ENCODE measurements at regions not wholly inside any gene's neighbourhood (a gene's known extent, or its start where the extent isn't known, plus 50 kb on each side); places are given as distances from the start of the nearest gene placed in this dataset.

DNA sequence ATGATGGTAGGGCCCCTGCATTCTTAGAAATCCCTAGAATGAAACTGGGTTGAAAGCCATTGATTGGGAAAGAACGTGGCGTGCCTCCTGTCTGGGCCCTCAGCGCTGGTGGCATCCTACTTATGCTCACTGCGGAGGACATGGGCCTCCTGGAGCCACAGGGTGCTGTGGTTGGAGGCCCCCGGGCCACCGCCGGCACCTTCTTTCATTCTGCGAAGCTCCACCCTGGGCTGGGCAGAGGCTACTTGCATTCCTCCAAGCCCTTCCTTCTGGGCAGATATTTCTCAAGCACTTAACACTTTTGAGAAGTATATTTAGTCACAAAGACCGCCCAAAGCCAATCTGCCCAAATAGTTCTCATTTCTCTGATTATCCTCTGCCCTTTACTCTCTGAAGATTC lies 311.9 kb downstream of the MYCN start:
- Mint-ChIP-seq H3K27me3 (ENCODE audit: unreplicated experiment) (no peaks in the 10 kb centered on the region), H3K9me3 (ENCODE audit: low read depth, unreplicated experiment) (no peaks in the 10 kb centered on the region), H3K4me1 (ENCODE audit: low read depth, unreplicated experiment) (no peaks in the 10 kb centered on the region), H3K27ac (ENCODE audit: unreplicated experiment) (no peak overlapping the region), H3K36me3 (ENCODE audit: insufficient read depth, unreplicated experiment) (no peaks in the 10 kb centered on the region), H3K4me3 (ENCODE audit: low read depth, unreplicated experiment) (no peak overlapping the region)
- no TSS peak for BruUV-seq (replicated peaks)
- intact Hi-C loops (cut with micrococcal nuclease; ENCODE audit: unreplicated experiment) = no loop called here
- TF ChIP-seq, protein P1, sequence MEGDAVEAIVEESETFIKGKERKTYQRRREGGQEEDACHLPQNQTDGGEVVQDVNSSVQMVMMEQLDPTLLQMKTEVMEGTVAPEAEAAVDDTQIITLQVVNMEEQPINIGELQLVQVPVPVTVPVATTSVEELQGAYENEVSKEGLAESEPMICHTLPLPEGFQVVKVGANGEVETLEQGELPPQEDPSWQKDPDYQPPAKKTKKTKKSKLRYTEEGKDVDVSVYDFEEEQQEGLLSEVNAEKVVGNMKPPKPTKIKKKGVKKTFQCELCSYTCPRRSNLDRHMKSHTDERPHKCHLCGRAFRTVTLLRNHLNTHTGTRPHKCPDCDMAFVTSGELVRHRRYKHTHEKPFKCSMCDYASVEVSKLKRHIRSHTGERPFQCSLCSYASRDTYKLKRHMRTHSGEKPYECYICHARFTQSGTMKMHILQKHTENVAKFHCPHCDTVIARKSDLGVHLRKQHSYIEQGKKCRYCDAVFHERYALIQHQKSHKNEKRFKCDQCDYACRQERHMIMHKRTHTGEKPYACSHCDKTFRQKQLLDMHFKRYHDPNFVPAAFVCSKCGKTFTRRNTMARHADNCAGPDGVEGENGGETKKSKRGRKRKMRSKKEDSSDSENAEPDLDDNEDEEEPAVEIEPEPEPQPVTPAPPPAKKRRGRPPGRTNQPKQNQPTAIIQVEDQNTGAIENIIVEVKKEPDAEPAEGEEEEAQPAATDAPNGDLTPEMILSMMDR (IDR thresholded peaks at IDR 0.05; ENCODE audit: unreplicated experiment) = no peak
- no peak for DNase-seq
- CTCF ChIA-PET = no interaction called here

DNA sequence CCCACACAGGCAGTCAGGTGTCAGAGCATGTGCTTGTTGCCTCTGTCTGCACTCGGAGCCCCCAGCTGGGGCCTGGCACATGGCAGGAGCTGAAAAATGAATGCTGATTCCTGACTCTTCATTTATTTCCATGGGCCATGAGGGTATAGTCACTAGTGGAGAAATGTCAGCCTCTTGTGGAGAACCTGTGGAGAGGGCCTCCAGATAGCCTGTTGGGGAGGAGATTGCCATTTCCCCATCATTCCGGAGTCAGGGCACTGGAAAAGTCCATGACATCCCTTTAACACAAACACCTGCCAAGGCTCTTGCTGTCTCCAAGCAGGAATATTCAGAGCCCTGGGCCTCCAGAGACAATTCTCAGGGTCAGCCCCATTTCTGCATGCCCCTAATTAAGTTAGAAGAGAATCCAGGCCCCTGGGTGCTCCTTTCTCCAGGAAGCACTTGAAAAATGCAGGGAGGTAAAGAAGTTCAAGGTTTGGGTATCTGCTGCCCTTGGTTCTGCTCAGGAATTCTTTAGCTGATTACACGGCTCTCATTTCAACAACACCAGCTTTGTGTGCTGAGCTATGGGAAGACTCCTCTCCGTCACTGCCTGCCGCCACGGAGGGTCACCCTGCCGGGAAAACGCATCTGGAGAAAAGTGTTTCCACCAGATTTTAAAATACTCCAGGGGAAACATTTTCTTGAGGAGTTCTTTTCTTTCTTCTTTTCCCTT lies 311.3 kb downstream of the MYCN start:
- H3K9me3 Mint-ChIP-seq (ENCODE audit: low read depth, unreplicated experiment) = no peaks in the 10 kb centered on the region
- TF ChIP-seq, protein P1 (IDR thresholded peaks at IDR 0.05; ENCODE audit: unreplicated experiment) = no peak
- H3K4me3 Mint-ChIP-seq (ENCODE audit: low read depth, unreplicated experiment) = no peak overlapping the region
- no peak for DNase-seq
- intact Hi-C loops (cut with micrococcal nuclease; ENCODE audit: unreplicated experiment) = no loop called here
- H3K4me1 Mint-ChIP-seq (ENCODE audit: low read depth, unreplicated experiment) = no peaks in the 10 kb centered on the region
- no peak overlapping the region for H3K27ac Mint-ChIP-seq (ENCODE audit: unreplicated experiment)
- H3K36me3 Mint-ChIP-seq (ENCODE audit: insufficient read depth, unreplicated experiment) = no peaks in the 10 kb centered on the region
- BruUV-seq (replicated peaks) = no TSS peak
- CTCF ChIA-PET = no interaction called here
- H3K27me3 Mint-ChIP-seq (ENCODE audit: unreplicated experiment) = no peaks in the 10 kb centered on the region

DNA sequence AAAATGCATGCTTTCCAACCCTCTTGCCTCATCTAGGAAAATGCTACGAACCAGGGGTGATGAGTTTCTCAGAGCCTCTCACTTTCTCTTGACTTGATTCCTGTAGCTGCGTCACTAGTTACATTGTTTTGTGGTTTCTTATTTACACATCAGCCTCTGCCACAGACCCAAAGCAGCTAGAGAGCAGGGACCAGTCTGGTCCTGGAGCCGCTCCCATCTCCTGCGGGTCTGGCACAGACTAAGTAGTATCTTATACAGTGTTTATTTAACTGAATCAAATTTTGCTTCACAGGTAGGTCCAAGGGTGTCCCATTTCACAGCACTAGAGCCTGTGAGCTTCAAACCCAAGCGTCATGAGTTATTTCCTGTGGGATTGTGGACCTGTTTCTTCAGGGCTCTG lies 310.5 kb downstream of the MYCN start:
- Mint-ChIP-seq H3K9me3 (ENCODE audit: low read depth, unreplicated experiment) (no peaks in the 10 kb centered on the region), H3K27ac (ENCODE audit: unreplicated experiment) (no peak overlapping the region), H3K36me3 (ENCODE audit: insufficient read depth, unreplicated experiment) (no peaks in the 10 kb centered on the region), H3K4me1 (ENCODE audit: low read depth, unreplicated experiment) (no peaks in the 10 kb centered on the region), H3K27me3 (ENCODE audit: unreplicated experiment) (no peaks in the 10 kb centered on the region), H3K4me3 (ENCODE audit: low read depth, unreplicated experiment) (no peak overlapping the region)
- no peak for DNase-seq
- TF ChIP-seq, protein P1 (IDR thresholded peaks at IDR 0.05; ENCODE audit: unreplicated experiment) = no peak
- BruUV-seq (replicated peaks) = no TSS peak
- intact Hi-C loops (cut with micrococcal nuclease; ENCODE audit: unreplicated experiment) = no loop called here
- CTCF ChIA-PET = no interaction called here

DNA sequence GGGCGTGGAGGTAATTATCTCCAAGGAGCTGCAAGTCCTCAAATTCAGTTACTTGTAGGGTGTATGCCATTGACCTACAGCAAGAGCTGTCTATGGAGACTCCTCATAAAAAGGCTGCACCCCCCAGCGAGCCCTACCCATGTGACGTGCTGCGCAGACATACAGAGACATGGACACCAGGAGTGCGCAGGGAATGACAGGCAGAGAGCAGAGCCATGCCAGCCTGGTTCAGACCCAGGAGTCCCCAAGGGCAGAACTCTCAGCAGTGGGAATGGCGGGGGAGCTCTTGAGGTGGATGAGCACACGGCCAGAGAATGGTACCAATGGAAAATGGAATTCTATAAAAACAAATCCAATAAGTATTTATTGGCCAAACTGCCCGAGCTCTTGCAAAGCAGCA lies 310.1 kb downstream of the MYCN start:
- Mint-ChIP-seq H3K27ac (ENCODE audit: unreplicated experiment) (no peak overlapping the region), H3K36me3 (ENCODE audit: insufficient read depth, unreplicated experiment) (no peaks in the 10 kb centered on the region), H3K9me3 (ENCODE audit: low read depth, unreplicated experiment) (no peaks in the 10 kb centered on the region), H3K4me1 (ENCODE audit: low read depth, unreplicated experiment) (no peaks in the 10 kb centered on the region), H3K4me3 (ENCODE audit: low read depth, unreplicated experiment) (no peak overlapping the region), H3K27me3 (ENCODE audit: unreplicated experiment) (no peaks in the 10 kb centered on the region)
- DNase-seq = no peak
- no TSS peak for BruUV-seq (replicated peaks)
- TF ChIP-seq, protein P1 (IDR thresholded peaks at IDR 0.05; ENCODE audit: unreplicated experiment) = no peak
- intact Hi-C loops (cut with micrococcal nuclease; ENCODE audit: unreplicated experiment) = no loop called here
- CTCF ChIA-PET = no interaction called here

Data from Calu3 (cell line).